ENCODE measurements at regions not wholly inside any gene's neighbourhood (a gene's known extent, or its start where the extent isn't known, plus 50 kb on each side); places are given as distances from the start of the nearest gene placed in this dataset.

DNA sequence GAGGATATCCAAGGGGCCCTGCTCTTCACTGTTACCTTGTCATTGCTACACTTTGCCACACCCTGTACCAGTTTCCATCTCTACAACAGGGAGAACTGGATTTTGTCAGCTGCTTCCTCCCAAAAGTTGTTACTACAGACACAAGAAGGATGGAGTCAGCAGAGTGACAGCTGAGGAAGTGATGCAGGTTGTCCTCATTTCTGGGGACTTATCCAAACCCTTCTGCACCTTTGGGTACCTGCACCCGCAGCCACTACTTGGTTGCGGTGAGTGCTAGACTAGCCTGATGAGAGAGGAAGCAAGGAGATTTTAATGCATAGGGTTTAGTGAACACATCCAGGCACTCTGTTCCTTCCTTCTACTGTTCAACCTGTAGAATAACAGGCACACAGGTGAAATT, 281.0 kb downstream of the RPS24 start:
- POLR2A ChIA-PET: interaction anchor here (2.2 kb wide), 1 partner anchor 11 kb away, joined by 4 read pairs; no protein-coding TSS in a partner anchor

DNA sequence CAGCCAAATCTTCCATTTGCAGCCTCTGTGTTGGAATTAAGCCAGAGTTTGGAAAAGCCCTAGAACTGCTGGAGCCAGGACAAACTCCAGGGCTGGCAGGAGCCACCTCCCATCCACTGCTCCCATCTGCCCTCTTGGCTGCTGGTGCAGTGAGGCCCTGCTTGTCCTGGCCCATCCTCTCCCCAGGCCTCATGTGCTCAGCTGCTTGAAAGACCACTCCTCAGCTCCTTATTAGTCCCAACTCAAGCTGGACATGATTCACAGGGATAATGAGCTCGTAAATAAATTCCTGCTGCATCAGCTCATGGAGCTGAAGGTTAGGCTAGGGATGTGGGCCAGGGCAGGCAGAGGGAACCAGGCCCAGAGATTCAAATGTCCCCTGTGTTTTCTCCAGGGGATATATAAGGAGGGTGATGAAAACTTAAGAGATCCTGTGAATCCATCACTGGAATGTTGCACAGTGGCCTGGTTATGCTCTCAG, 282.8 kb downstream of the RPS24 start:
- intact Hi-C loops (cut with micrococcal nuclease; ENCODE audit: unreplicated experiment): no loop called here
- Histone ChIP-seq H3K79me2 (ENCODE audit: insufficient read depth, low read depth, low read length) (no peaks in the 10 kb centered on the region), H2AFZ (ENCODE audit: low read length) (no peak overlapping the region), H4K20me1 (ENCODE audit: insufficient read depth, low read length) (no peaks in the 10 kb centered on the region), H3K27ac (ENCODE audit: low read depth, low read length, poor library complexity, severe bottlenecking) (no peak overlapping the region), H3K4me1 (ENCODE audit: insufficient read depth, low read length, poor library complexity, severe bottlenecking) (no peaks in the 10 kb centered on the region), H3K9me2 (ENCODE audit: insufficient read depth, low read length) (no peaks in the 10 kb centered on the region), H3K36me3 (ENCODE audit: insufficient read depth, low read length) (no peaks in the 10 kb centered on the region), H3K4me2 (ENCODE audit: low read length) (no peak overlapping the region), H3K9me3 (ENCODE audit: low read length) (no peaks in the 10 kb centered on the region), H3K4me3 (ENCODE audit: low read depth, low read length, poor library complexity, severe bottlenecking) (no peak overlapping the region)
- POLR2A ChIA-PET: no interaction called here
- no peak for TF ChIP-seq EZH2phosphoT487 (IDR thresholded peaks at IDR 0.05; ENCODE audit: borderline replicate concordance, low read depth, low read length)
- TF ChIP-seq, protein P1, sequence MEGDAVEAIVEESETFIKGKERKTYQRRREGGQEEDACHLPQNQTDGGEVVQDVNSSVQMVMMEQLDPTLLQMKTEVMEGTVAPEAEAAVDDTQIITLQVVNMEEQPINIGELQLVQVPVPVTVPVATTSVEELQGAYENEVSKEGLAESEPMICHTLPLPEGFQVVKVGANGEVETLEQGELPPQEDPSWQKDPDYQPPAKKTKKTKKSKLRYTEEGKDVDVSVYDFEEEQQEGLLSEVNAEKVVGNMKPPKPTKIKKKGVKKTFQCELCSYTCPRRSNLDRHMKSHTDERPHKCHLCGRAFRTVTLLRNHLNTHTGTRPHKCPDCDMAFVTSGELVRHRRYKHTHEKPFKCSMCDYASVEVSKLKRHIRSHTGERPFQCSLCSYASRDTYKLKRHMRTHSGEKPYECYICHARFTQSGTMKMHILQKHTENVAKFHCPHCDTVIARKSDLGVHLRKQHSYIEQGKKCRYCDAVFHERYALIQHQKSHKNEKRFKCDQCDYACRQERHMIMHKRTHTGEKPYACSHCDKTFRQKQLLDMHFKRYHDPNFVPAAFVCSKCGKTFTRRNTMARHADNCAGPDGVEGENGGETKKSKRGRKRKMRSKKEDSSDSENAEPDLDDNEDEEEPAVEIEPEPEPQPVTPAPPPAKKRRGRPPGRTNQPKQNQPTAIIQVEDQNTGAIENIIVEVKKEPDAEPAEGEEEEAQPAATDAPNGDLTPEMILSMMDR (conservative IDR thresholded peaks at IDR 0.05; ENCODE audit: low read length): no peak
- DNase-seq (ENCODE audit: low spot score): no peak
- CTCF ChIA-PET (ENCODE audit: unreplicated experiment): no interaction called here
- BruUV-seq (replicated peaks): no TSS peak

More for the DNA sequence above, 281.0 kb downstream of the RPS24 start:
- H3K9me2 ChIP-seq (ENCODE audit: insufficient read depth, low read length): no peaks in the 10 kb centered on the region
- BruUV-seq (replicated peaks): no TSS peak
- CTCF ChIA-PET (ENCODE audit: unreplicated experiment): no interaction called here
- H3K4me3 ChIP-seq (ENCODE audit: low read depth, low read length, poor library complexity, severe bottlenecking): no peak overlapping the region
- H3K4me1 ChIP-seq (ENCODE audit: insufficient read depth, low read length, poor library complexity, severe bottlenecking): no peaks in the 10 kb centered on the region
- no peaks in the 10 kb centered on the region for H3K9me3 ChIP-seq (ENCODE audit: low read length)
- no peak for TF ChIP-seq EZH2phosphoT487 (IDR thresholded peaks at IDR 0.05; ENCODE audit: borderline replicate concordance, low read depth, low read length)
- TF ChIP-seq, protein P1 (conservative IDR thresholded peaks at IDR 0.05; ENCODE audit: low read length): no peak
- no peaks in the 10 kb centered on the region for H3K36me3 ChIP-seq (ENCODE audit: insufficient read depth, low read length)
- DNase-seq (ENCODE audit: low spot score): no peak
- intact Hi-C loops (cut with micrococcal nuclease; ENCODE audit: unreplicated experiment): no loop called here
- no peaks in the 10 kb centered on the region for H4K20me1 ChIP-seq (ENCODE audit: insufficient read depth, low read length)
- H3K4me2 ChIP-seq (ENCODE audit: low read length): no peak overlapping the region
- no peak overlapping the region for H3K27ac ChIP-seq (ENCODE audit: low read depth, low read length, poor library complexity, severe bottlenecking)
- no peaks in the 10 kb centered on the region for H3K79me2 ChIP-seq (ENCODE audit: insufficient read depth, low read depth, low read length)
- no peak overlapping the region for H2AFZ ChIP-seq (ENCODE audit: low read length)

DNA sequence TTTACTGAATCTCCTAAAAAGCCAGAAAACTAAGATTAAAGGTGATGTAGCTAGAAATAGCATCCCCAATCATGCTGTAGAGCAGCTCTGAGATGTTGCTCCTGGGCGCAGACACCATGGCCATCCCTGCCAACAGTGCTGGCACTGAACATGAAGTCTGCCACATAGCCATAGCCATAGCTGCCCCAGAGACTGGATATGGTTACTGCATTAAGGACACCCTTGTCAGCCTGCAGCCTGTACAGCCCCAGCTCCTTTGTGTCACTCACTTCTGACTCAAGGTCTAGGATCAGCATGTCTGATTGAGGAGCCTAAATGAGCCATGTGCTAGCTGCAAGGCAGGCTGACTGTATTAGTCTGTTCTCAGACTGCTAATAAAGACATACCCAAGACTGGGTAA, 284.6 kb downstream of the RPS24 start:
- no TSS peak for BruUV-seq (replicated peaks)
- no peaks in the 10 kb centered on the region for H3K9me3 ChIP-seq (ENCODE audit: low read length)
- H3K27ac ChIP-seq (ENCODE audit: low read depth, low read length, poor library complexity, severe bottlenecking): no peak overlapping the region
- TF ChIP-seq, protein P1 (conservative IDR thresholded peaks at IDR 0.05; ENCODE audit: low read length): no peak
- no peak for TF ChIP-seq EZH2phosphoT487 (IDR thresholded peaks at IDR 0.05; ENCODE audit: borderline replicate concordance, low read depth, low read length)
- no peak for DNase-seq (ENCODE audit: low spot score)
- H3K79me2 ChIP-seq (ENCODE audit: insufficient read depth, low read depth, low read length): no peaks in the 10 kb centered on the region
- intact Hi-C loops (cut with micrococcal nuclease; ENCODE audit: unreplicated experiment): no loop called here
- H3K9me2 ChIP-seq (ENCODE audit: insufficient read depth, low read length): no peaks in the 10 kb centered on the region
- H3K36me3 ChIP-seq (ENCODE audit: insufficient read depth, low read length): no peaks in the 10 kb centered on the region
- no peaks in the 10 kb centered on the region for H3K4me1 ChIP-seq (ENCODE audit: insufficient read depth, low read length, poor library complexity, severe bottlenecking)
- no peak overlapping the region for H2AFZ ChIP-seq (ENCODE audit: low read length)
- no peak overlapping the region for H3K4me3 ChIP-seq (ENCODE audit: low read depth, low read length, poor library complexity, severe bottlenecking)
- no peaks in the 10 kb centered on the region for H4K20me1 ChIP-seq (ENCODE audit: insufficient read depth, low read length)
- ChIA-PET POLR2A (no interaction called here), CTCF (ENCODE audit: unreplicated experiment) (no interaction called here)
- H3K4me2 ChIP-seq (ENCODE audit: low read length): no peak overlapping the region

All from OCI-LY7 (cell line).